A549 (cell line): ENCODE measurements at regions not wholly inside any gene's neighbourhood (a gene's known extent, or its start where the extent isn't known, plus 50 kb on each side); places are given as distances from the start of the nearest gene placed in this dataset.

Experiments used
- ATAC-seq, 2 experiments: fragments of 200-7000 bp in 1 of 2; fragments of >200 bp in 1 of 2; cut with Nextera tagmentation in 1 of 2; cut with Tn5 transposase in 1 of 2; 3 replicates each; pipeline versions ENCODE4 v1.8.0 to v1.9.1; 2018 to 2020; ENCODE audit warnings: mild to moderate bottlenecking in 1 of 2, moderate library complexity in 1 of 2
- CTCF ChIA-PET: fragments of 300-600 bp; sonication (Branson Sonifier 250); formaldehyde crosslinking; extraction: SDS; loops from one replicate; lab custom pipeline; 2021; ENCODE audit warnings: antibody characterized with exemption, inconsistent platforms; lab: Yijun Ruan, JAX
- POLR2A ChIA-PET: fragments of 350-600 bp; formaldehyde crosslinking; extraction: SDS; loops from one replicate; lab custom pipeline; 2021; ENCODE audit warnings: antibody characterized with exemption, inconsistent platforms; lab: Yijun Ruan, JAX
- DNase-seq, 2 experiments: peaks; one replicate each; pipeline versions ENCODE4 v3.0.0 to v3.0.0-alpha.2; 2011 to 2016; ENCODE audit warnings: low read depth in 1 of 2, low spot score in 1 of 2
- FAIRE-seq: peaks from 2 replicates; lab custom pipeline; 2011; peaks lifted over from hg19 to GRCh38; lab: Jason Lieb, UNC
- H3K27ac ChIP-seq, 2 experiments: fragments of >200 bp; sonication (Bioruptor Twin); formaldehyde crosslinking; 3 replicates each; pipeline ENCODE4 v1.5.1; 2016 to 2017
- H3K4me1 ChIP-seq: fragments of >200 bp; sonication (Bioruptor Twin); formaldehyde crosslinking; 3 replicates; pipeline ENCODE4 v1.6.1; 2016
- H3K4me2 ChIP-seq: fragments of >200 bp; sonication (Bioruptor Twin); formaldehyde crosslinking; 3 replicates; pipeline ENCODE4 v1.6.1; 2016
- H3K4me3 ChIP-seq: fragments of >200 bp; sonication (Bioruptor Twin); formaldehyde crosslinking; 3 replicates; pipeline ENCODE4 v1.5.1; 2016
- H3K9me3 ChIP-seq: fragments of >200 bp; sonication (Bioruptor Twin); formaldehyde crosslinking; 3 replicates; pipeline ENCODE4 v1.6.1; 2016
- CTCF ChIP-seq: fragments of >200 bp; sonication (Bioruptor Twin); formaldehyde crosslinking; IDR thresholded peaks from 3 replicates; pipeline ENCODE4 v1.5.1; 2016
- EHMT2 ChIP-seq: fragments of 200-600 bp; sonication (generic); IDR thresholded peaks from 2 replicates; pipeline ENCODE4 v1.6.1; 2016; ENCODE audit warnings: antibody characterized with exemption, low read depth, mild to moderate bottlenecking, moderate library complexity
- ESRRA ChIP-seq: fragments of 150-350 bp; IDR thresholded peaks from 2 replicates; pipeline ENCODE4 v1.6.1; 2014; ENCODE audit warnings: mild to moderate bottlenecking, low read length, borderline replicate concordance
- FOSB ChIP-seq: fragments of 250-450 bp; sonication (Bioruptor Pico); IDR thresholded peaks from 2 replicates; pipeline ENCODE4 v1.5.0; 2020; ENCODE audit warnings: mild to moderate bottlenecking, moderate library complexity
- GATA3 ChIP-seq: IDR thresholded peaks from 2 replicates; pipeline ENCODE4 v1.6.1; 2012; ENCODE audit warnings: borderline replicate concordance
- HEYL ChIP-seq: fragments of 250-450 bp; sonication (Bioruptor Pico); IDR thresholded peaks from 2 replicates; pipeline ENCODE4 v1.8.0; 2021; ENCODE audit warnings: mild to moderate bottlenecking, moderate library complexity
- HMGXB4 ChIP-seq: fragments of 250-450 bp; sonication (Bioruptor Pico); IDR thresholded peaks from 2 replicates; pipeline ENCODE4 v1.5.0; 2021; ENCODE audit warnings: mild to moderate bottlenecking, moderate library complexity, borderline replicate concordance
- HOXB13 ChIP-seq: fragments of 250-450 bp; sonication (Bioruptor Pico); IDR thresholded peaks from 2 replicates; pipeline ENCODE4 v1.5.0; 2020; ENCODE audit warnings: low read depth, mild to moderate bottlenecking, moderate library complexity
- JUN ChIP-seq, 2 experiments: fragments of >200 bp; sonication (Bioruptor Twin); formaldehyde crosslinking; IDR thresholded peaks; 2 replicates in 1 of 2; 3 replicates in 1 of 2; pipeline ENCODE4 v1.6.1; 2016 to 2017
- MAZ ChIP-seq: fragments of 150-350 bp; IDR thresholded peaks from 2 replicates; pipeline ENCODE4 v1.6.1; 2014; ENCODE audit warnings: antibody characterized with exemption, low read depth, low read length, borderline replicate concordance
- MYC ChIP-seq: IDR thresholded peaks from 2 replicates; pipeline ENCODE4 v1.6.1; 2012; ENCODE audit warnings: mild to moderate bottlenecking, inconsistent platforms, low read length, improper control_type of control experiment, borderline replicate concordance
- PHF8 ChIP-seq: fragments of 200-600 bp; sonication (generic); IDR thresholded peaks from 2 replicates; pipeline ENCODE4 v1.6.1; 2016; ENCODE audit warnings: low read depth, mild to moderate bottlenecking, antibody characterized with exemption, moderate library complexity, borderline replicate concordance
- RAD21 ChIP-seq, 2 experiments: fragments of >200 bp in 1 of 2; sonication (Bioruptor Twin) in 1 of 2; formaldehyde crosslinking in 1 of 2; IDR thresholded peaks in 1 of 2; conservative IDR thresholded peaks in 1 of 2; 2 replicates in 1 of 2; 3 replicates in 1 of 2; pipeline ENCODE4 v1.6.1; 2012 to 2018; ENCODE audit warnings: inconsistent platforms in 1 of 2
- REST ChIP-seq: fragments of 200-600 bp; sonication (generic); IDR thresholded peaks from 2 replicates; pipeline ENCODE4 v1.6.1; 2016; ENCODE audit warnings: antibody characterized with exemption, mild to moderate bottlenecking, moderate library complexity
- RFX5 ChIP-seq: fragments of 450-650 bp; IDR thresholded peaks from 2 replicates; pipeline ENCODE4 v1.7.1; 2014; ENCODE audit warnings: antibody characterized with exemption, mild to moderate bottlenecking, moderate library complexity
- RNF2 ChIP-seq: fragments of 200-600 bp; sonication (generic); IDR thresholded peaks from 2 replicates; pipeline ENCODE4 v1.6.1; 2016; ENCODE audit warnings: low read depth, mild to moderate bottlenecking, antibody characterized with exemption, moderate library complexity, borderline replicate concordance
- ZSCAN20 ChIP-seq: fragments of 250-450 bp; sonication (Bioruptor Pico); IDR thresholded peaks from 2 replicates; pipeline ENCODE4 v1.8.0; 2022; ENCODE audit warnings: mild to moderate bottlenecking, moderate library complexity
- WGBS: methylation state at CpG from one replicate; pipeline ENCODE4 v1.1.6; 2017; ENCODE audit errors: missing lambda C conversion rate; 5-methylcytosine and 5-hydroxymethylcytosine counted together

DNA sequence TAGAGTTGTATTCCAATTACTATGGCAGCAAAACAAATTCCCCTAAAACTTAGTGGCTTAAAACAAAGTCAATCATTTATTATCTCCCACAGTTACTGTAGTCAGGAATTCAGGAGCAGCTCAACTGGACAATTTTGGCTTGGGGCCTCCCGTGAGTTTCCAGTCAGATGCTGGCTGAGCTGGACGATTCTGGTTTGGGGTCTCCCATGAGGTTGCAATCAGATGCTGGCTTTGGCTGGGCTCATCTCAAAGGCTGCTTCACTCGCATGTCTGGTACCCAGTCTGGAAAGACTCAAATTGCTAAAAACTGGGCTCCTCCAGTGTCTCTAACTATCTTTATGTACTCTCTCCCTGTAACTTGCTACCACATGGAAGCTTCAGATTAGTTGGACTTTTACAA is 130.1 kb downstream of the C5orf15 start:
- WGBS, result 64% methylated on average over 3 of the region's 3 CpGs
- CTCF ChIA-PET, result interaction anchor here (1.7 to 3.0 kb wide), 2 partner anchors 15 to 31 kb away, joined by 4 to 14 read pairs; no protein-coding TSS in a partner anchor
- POLR2A ChIA-PET, result no interaction called here
- TF ChIP-seq MYC (no peak), HEYL (CRISPR knock-in tag) (no peak), GATA3 (no peak), RFX5 (no peak), FOSB (CRISPR knock-in tag) (no peak)
- DNase-seq, result no peak
- no peak for FAIRE-seq
- Histone ChIP-seq H3K4me2 (no peak overlapping the region), H3K27ac (no peak overlapping the region), H3K4me3 (no peak overlapping the region), H3K9me3 (peaks cover 6% of the 10 kb centered on the region; the same call in 1 of the 3 replicates), H3K4me1 (no peaks in the 10 kb centered on the region)
- no peak for ATAC-seq

GRCh38 chr5:133831491-133832224 is 136.8 kb downstream of the C5orf15 start:
- FAIRE-seq (no peak), ATAC-seq (no peak; a peak in 2 of 6 replicates), DNase-seq (no peak)
- no peak overlapping the region for H3K4me2 ChIP-seq
- 56% methylated on average over 12 of the region's 12 CpGs for WGBS
- no peak overlapping the region for H3K4me3 ChIP-seq
- H3K4me1 ChIP-seq, result no peaks in the 10 kb centered on the region
- H3K27ac ChIP-seq, result no peak overlapping the region
- ChIA-PET POLR2A (no interaction called here), CTCF (interaction anchor here (0.6 to 1.5 kb wide), 3 partner anchors 38 to 887 kb away, joined by 3 to 4 read pairs (median 4); no protein-coding TSS in a partner anchor)
- no peak for TF ChIP-seq GATA3
- no peak for TF ChIP-seq HMGXB4 (CRISPR knock-in tag)
- TF ChIP-seq HOXB13, result no peak
- no peak for TF ChIP-seq HEYL (CRISPR knock-in tag)
- no peak for TF ChIP-seq RNF2
- TF ChIP-seq MAZ, result no peak
- TF ChIP-seq REST, result no peak
- TF ChIP-seq ZSCAN20 (CRISPR knock-in tag), result no peak
- TF ChIP-seq PHF8, result no peak
- no peak for TF ChIP-seq JUN (IDR thresholded peaks at IDR 0.05)
- no peak for TF ChIP-seq CTCF
- TF ChIP-seq RFX5, result no peak
- TF ChIP-seq ESRRA, result no peak
- no peak for TF ChIP-seq RAD21 (conservative IDR thresholded peaks at IDR 0.05 in 1 of 2, IDR thresholded peaks at IDR 0.05 in 1 of 2)
- no peak for TF ChIP-seq EHMT2
- TF ChIP-seq MYC, result no peak
- peaks cover 6% of the 10 kb centered on the region; the same call in 1 of the 3 replicates for H3K9me3 ChIP-seq
